ENCODE measurements at regions not wholly inside any gene's neighbourhood (a gene's known extent, or its start where the extent isn't known, plus 50 kb on each side); places are given as distances from the start of the nearest gene placed in this dataset.

DNA sequence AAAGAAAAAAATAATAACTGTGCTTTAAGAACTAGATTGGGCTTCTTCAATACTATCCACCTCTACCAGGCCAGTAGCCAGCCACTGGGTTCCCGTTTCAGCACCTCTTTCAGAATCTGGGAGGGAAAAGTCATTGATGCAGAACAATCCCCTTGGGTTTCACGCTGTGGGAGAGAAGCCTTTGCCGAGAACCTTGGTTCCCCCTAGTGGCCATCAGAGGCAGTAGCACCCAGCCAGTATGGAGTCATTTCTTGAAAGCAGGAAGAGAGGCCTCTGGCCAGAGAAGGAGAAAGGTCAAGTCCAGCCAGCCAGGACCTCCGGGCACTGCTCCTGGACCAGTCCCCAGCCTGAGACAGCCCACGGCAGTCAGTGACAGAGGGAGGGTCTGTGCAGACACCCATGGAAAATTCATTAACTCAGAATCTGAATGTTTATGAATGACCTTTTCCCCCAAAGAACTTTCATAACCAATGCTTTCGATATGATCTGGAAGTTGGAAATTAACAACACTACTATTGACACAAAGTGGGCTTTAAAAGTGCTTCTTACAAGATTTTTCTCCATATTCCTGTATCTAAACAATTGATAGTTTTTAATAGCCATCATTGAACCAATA is 51.2 kb upstream of the CDH5 start:
- DNase-seq, result peak; percentile 24 to 37

DNA sequence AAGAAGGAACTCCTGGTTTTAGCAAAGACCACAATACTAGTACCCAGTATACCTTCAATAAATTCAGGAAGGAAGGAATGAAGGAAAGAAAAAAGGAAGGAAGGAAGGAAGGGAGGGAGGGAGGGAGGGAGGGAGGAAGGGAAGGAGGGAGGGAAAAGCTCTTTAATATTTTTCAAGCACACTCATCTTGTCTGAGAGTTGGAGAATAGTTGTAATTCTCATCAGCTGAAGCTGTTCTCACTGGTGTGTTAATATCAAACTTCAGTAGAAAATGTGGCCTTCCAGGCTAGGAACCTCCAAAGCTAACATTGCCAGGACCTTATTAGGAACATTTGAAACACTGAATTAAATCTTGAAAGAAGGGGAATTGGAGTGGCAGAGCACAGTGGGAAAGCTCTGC is 55.2 kb upstream of the CDH5 start:
- no peak for DNase-seq

DNA sequence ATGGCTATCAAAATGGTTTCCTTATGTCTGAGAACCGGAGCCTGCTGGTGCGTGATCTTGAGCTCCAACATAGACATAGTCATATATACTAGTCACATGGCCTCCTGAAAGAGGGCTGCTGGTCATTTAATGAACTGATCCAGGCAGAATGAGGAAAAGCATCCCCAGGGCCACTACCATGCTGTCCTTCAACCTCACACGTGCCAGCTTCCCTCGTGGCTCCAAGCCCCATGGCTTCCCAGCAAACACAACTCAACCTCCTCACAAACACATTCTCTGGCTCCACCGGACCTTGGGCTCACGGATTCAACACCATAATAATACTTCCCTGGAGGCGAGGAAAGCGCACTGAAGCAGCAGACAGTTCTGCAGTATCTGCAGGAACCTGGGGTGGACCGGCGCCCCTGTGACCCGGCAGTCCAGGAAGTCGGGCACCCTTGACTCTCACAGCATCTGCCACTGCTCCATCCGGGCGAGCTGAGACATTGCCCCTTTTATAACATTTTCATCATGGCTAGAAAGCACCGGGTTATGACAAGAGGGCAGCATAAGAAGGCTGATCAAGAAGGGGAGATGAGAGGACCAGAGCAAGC is 57.2 kb upstream of the CDH5 start:
- no peak for DNase-seq

DNA sequence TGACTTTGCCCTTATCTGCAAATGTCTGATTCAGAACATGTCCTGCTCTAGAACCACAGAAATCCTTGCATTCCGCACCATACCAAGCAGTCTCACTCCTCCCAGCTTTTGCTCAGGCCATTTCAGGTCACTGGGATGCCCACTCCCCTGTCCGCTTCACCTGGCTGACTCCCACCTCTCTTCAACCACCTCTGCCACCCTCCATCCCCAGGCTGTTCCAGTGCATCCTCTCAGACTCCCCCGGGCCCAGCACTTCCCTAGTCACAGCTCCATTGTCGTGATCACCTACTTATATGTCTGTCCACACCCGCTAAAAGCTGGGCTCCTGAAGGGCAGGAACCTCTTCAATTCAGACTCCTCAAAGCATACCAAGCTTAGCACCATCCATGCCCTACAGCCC is 58.4 kb upstream of the CDH5 start:
- no peak for DNase-seq

DNA sequence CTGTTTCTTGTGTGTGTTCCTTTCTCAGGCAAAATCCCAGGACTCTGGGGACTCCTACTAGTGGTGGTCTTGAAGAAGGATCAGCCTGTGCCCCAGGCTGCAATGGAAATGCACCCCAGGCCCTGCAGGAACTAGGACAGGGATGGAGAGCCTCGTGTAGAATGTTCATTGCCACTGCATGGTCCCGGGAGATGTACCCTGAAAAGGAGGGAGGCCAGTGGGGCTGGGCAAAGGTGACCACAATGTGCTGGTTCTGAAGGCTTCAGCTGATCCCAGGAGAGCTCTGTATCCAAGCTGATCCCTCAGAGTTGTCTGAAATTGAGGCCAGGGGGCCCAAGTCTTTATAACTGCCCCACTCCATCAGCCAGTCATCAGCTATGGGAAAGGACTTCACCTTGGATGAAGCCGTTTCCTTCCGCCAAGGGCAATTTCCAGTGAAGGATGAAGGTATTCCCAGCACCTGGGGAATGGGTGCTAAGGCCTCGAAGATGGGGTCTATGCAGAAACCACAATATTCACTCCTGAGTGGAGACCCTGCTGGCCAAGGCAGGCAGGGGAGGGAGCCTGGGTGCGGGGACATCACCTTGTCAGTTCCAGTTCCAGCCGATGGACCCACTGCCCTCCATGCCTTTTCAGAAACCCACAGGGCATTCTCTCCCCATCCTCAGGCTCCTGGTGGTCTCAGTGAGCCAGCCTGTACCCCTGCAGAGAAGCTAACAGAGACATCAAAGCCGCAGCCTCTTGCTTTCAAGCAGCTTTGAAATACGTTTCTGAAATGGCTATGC is 59.9 kb upstream of the CDH5 start:
- no peak for DNase-seq

DNA sequence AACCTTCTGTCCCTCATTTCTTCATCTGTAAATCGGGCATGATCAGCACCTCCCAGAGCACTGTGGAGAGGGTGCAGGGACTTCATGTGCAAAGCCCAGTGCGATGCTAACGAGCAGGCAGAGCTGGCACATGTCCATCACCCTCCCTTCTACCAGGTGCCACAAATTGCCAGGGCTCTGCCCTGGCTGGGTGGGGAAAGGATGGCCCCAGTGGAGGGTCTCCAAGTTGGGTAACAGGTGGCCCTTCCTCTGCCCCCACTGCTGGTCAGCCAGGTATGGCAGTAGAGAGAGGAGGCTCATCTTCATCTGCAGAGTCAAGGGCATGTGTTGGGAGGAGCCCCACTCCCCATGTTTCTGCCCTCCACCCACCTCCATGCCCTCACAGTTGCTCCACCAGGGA is 61.5 kb upstream of the CDH5 start:
- DNase-seq, result no peak

DNA sequence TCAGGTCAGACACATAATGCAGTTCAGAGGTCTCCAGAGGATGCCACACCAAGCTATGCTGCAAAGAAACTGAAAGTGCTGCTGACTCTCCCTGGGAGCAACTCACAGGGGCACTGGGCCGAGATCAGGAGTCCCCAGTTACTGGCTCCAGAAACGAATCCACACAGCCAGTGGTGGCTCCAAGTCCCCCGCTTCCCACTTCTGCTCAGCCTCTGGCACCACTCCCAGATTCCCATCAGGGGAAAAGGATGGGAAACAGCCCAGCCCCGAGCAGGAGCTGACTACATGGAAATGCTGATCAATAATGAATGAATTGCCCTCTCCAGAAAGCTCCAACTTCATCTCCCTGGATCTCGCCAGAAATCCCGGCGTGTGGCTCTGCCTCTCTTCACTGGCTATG is 62.3 kb upstream of the CDH5 start:
- DNase-seq, result no peak

DNA sequence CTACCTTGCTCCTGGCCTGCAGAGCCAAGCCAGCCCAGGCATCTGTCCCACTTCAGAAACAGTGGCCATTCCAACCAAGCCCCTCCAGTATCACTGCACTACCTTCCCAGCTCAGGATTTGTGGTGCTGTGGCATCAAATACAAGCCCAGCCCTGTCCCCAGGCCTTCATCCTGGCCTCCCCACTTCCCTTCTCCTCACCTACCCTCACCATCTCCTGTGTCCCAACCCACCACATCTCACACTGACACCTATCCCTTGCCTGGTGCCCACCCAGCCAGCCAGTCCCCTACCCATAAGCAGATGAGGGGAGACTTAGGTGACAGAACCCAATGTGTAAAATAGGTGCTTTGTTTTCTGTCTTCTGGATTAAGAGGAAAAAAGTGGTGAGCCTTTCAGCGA is 66.0 kb upstream of the CDH5 start:
- no peak for DNase-seq

DNA sequence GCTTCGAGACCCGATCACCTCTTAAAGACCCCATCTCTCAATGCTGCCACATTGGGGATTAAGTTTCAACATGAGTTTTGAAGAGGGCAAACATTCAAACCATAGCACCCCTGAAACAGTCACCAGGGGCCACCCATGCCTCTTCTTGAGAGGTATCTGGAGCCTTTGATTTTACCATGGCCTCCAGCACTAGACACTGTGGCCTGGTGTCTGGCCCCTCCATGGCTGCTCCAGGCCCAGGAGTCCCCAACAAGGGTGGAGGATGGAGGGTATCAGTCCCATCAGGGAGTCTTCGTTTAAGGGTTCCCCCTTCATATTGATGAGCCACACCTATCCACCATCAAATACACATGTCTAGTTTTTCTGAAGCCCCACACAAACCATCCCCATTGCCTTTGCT is 66.5 kb upstream of the CDH5 start:
- DNase-seq, result no peak

DNA sequence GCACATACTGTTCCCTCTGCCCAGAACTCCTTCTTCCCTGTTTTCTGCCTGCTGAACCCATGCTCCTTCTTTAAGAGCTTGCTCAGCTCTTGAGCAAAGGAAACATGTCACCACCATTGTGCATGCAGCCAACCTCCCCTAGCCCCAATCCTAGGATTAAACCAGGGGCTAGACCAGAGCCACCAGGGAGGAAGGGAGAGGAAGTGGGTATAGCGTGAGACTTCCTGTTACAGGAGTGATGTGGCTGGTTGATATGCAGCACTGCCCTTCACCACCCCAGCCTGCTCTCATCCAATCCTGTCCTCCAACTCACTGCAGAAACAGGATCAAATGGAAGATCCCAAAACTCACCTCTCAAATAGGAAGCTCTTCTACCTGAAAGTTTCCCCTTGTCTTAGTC is 67.1 kb upstream of the CDH5 start:
- no peak for DNase-seq

DNA sequence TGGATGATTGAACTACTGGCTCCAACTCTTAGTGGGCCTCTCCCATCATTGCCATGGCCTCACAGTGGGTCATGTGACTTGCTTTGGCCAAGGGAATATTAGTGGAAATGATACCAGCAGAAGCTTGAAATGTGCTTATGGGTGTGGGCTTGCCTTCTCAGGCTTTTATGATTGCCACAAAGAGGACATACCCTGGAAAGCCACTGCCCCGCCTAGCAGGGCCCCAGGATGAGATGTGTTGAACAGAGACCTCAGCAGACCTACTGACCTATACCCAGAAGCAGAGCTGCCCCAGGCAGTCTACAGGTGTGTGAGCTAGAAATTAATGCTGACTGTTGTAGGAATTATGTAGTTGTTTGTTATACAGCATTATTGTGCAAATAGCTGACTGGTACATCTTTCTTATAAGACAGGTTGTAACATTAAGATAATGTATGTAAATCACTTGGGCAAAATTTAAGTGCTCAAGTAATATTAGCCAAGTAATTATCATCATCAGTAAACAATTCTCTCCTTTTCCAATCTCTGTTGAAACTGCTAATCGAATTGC is 67.8 kb upstream of the CDH5 start:
- no peak for DNase-seq

DNA sequence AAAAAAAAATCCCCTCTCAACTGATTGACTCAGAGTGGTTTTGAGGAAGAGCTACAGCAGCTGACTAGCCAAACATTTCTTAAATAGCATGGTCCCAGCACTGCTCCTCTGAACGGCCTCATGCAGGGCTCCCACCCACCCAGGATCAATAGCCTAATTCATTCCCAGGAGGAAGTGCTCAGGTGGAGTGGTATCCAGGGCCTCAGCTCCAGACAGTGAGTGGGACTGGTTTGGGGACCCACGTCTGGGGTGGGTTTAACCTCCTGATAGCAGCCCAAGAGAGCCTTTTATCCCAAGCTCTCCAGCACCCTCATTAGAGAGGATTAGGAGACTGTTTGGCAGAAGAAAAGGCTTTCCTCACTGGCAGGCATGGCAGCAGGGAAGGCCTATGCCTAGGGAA is 68.5 kb upstream of the CDH5 start:
- no peak for DNase-seq

DNA sequence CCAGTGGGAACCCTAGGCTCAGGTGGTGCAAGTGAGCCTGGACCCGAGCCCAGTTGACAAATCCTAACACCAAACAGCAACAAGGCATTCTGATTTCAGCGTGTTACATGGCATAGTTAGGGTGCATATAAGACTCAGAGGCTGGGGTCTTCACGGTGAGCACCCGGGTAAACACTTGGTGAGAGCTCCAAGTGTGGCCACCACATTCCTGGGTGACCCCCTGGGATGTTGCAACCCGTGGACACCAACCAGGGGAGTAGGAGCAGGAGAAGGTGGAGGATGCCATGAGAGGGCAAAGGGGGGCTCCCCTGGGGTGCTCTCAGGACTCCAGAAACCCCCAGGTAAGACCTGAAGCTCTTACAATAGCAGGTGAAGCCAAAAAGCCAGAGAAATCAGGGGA is 69.9 kb upstream of the CDH5 start:
- no peak for DNase-seq

DNA sequence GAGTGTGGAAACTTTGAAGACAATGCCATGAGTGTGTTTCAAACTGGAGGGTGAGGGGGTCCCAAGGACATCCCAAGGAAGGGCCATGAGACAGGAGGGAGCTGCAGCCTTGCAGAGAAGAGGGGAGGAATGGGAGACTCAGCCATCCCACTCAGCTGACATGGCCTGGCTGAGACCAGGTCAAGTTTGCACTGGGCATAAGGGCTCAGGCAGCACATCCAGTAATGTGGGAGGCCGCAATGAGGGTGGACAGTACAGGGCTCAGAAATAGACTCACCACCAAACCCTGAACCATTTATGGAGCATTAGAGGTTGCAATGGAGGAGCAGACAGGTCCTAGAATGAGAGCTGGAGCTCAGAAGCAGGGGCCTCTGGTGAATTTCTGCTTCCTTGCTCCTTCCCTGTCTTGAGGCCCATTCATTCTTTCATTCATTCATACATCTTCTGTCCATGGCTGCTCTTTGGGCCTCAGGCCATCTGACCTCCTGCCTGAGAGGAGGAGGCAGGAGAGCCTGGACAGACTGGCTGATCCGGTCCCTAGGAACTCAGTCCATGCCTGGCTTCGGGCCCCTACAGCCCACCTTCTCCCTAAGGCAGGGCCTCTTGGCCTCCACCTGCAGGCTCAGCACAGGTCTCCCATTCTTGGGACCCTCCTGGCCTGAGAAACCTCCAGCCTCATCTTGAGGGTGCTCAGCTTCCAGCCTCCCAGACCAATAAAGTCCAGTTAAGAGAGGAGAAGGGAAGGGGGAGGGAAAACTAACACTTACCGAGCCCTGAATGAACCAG is 70.5 kb upstream of the CDH5 start:
- no peak for DNase-seq

DNA sequence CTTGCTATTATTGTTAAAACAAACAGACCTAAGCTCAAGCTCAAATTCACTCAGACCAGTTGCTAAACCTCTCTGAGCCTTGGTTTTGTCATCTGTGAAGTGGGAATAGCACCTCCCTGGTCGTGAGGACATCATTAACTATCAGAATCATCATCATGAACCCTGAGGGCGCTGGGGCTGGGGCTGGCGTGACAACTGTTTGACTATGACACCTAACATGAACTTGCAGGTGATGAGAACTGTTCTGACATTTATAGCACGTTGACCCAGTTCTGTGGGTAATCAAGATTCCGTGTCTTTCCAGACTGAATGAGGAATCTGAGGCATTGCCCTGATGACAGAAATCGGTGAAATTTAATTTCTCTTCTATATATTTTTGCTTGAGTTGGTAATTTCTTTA is 71.3 kb upstream of the CDH5 start:
- no peak for DNase-seq

DNA sequence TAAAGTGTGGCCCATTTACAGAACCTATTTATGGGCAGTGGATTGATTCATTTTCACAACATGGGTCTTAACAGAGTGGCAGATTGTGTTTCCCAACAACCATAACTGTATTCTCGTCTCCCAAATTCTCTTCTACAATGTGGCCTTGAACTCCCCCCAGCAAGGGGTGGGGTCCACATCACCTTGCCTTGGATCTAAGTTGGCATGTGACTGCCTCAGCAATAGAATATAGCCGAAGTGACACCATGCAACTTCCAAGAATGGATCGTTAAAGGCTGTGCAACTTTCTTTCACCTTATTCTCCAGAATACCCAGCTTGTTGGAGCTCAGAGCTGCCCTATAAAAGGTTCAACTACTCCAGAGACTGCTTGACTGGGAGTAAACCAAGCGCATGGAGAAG is 72.0 kb upstream of the CDH5 start:
- no peak for DNase-seq

DNA sequence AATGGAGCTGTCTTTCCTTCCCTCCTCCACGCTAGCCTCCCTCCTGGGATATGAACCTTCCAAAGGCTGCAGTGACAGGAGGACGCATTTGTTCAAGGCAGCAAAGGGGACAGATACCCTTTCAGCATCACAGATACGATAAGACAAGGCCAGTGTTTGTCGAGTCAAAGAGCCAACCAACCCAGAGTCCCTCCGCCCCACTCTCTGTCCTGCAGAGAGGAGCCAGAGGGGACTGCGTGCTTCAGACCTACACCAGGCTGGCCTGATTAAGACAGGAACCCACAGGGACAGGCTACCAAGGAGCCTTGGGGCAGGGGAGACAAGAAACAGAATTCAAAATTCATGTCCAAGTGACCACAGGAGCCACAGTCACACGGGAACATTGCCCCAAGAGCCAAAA is 72.6 kb upstream of the CDH5 start:
- DNase-seq, result no peak

DNA sequence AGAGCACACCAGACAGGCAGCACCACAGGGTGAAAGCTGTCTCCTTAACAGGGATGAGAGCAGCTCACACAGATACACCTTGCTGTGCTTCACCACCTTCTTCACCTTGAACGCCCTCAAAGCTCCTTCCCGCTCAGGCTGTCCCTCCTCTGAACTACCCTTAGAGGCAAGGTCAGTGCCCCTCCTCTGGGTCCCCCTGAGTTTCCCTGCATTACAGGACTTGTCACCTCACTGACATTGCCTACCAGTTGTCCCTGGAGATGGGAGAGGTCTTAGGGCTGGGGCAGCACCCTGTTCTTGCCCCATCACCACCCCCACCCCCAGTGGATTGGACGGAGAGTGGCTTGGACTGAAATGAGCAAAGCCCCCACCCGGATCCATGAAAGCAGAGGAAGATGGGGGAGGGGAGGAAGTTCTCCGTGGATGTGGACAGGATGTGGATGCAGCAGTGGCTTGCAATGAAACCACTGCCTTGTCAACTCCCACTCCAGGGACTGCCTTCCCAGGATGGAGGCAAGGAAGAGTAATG is 73.2 kb upstream of the CDH5 start:
- no peak for DNase-seq

DNA sequence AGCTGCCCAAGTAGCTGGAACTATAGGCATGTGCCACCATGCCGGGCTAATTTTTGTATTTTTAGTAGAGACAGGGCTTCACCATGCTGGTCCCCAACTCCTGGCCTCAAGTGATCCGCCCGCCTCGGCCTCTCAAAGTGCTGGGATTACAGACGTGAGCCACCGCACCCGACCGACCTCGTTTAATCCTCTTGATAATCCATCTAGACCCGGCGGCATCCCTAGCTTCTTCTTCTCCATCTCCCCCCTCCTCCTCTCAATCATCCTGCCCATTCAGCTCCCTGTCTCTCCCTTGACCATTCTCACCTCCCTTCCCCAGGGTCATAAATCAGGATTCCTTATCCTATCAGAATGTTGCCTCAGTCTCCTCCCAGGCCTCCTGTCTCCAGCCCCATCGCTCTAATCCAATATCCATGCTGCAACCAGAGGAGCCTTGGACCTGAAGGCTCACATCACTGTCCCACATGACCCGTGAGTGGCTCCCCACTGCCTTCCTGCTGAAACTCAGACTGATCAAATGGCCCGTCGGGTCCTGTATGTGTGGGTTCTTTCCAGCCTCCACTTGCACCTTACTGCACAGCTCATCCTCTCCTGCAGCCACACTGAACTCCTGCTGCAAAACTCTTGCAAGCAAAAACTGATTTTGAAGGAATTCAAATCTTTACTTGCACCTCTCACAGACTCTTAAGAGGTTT is 74.1 kb upstream of the CDH5 start:
- DNase-seq, result no peak

DNA sequence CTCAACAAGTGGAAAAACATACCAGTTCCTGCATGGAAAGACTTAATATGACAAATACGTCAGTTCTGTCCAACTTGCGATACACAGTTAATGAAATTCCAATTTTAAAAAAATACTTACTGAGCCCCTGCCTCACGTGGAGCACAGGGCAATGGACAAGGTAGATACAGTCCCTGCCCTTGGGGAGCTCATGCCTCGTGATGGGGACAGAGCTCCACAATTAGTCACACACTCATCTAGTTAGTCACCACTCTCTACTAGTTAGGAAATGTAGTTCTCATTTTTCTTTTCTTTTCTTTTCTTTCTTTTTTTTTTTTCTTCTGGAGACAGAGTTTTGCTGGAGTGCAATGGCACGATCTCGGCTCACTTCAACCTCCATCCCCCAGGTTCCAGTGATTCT is 74.7 kb upstream of the CDH5 start:
- no peak for DNase-seq

DNA sequence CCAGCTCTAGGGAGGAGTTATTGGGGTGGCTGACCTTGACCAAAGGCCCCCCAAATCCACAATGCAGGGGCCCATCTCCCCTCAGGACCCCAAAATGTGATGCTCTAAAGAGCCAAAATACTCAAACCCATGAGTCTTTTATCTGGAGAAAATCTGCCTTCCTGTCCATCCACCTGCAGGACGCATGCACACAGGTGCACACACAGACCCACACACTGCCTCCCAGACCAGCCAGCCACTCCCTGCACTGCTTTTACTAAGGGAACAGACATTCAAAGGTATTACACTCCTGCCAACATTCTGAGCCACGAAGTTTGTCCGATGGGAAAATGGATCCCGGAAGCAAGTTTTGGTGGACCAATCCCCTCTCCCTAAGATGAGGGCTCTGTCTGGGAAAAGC is 76.1 kb upstream of the CDH5 start:
- no peak for DNase-seq

DNA sequence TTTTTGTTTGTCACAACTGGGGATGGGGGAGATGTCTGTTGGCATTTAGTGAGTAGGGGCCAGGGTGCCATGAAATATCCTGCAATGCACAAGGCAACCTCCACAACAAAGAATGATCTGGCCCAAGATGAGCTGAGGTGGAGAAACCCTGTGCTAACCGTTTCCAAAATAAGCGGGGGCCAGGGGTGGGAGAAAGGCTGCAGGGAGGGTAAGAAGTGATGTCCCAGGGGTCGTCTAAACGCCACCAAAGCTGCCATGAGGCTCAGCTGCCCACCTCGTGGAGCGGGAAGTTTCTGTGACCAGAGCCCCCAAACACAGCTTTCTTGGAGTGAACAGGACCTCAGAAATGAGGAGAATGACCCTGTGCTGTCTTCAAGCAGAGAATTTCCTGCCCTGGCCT is 76.5 kb upstream of the CDH5 start:
- DNase-seq, result no peak

Measured in stimulated activated CD4-positive, alpha-beta T cell treated with anti-CD3 and anti-CD28 coated beads, Interleukin-4, amount 100 ng/mL, for 4 hours (primary cell).